Neutrophil (primary cell): ENCODE measurements at regions not wholly inside any gene's neighbourhood (a gene's known extent, or its start where the extent isn't known, plus 50 kb on each side); places are given as distances from the start of the nearest gene placed in this dataset.

Experiments
- H3K27ac ChIP-seq: fragments of 200-600 bp; sonication (generic); 2 replicates; pipeline ENCODE4 v1.5.1; 2016; ENCODE audit warnings: mild to moderate bottlenecking, moderate library complexity
- H3K27me3 ChIP-seq: fragments of 200-600 bp; sonication (generic); 2 replicates; pipeline ENCODE4 v1.6.0; 2016; ENCODE audit warnings: mild to moderate bottlenecking
- H3K36me3 ChIP-seq: fragments of 200-600 bp; sonication (generic); 2 replicates; pipeline ENCODE4 v1.5.1; 2017
- H3K4me1 ChIP-seq, 2 experiments: fragments of 200-600 bp in 1 of 2; sonication (generic) in 1 of 2; 1 replicate in 1 of 2; 2 replicates in 1 of 2; pipeline versions ENCODE4 v1.5.1 to v1.6.1; 2013 to 2016; ENCODE audit warnings: low read depth in 1 of 2, low read length in 1 of 2, mild to moderate bottlenecking in 1 of 2, moderate library complexity in 1 of 2; ENCODE audit not compliant: control insufficient read depth in 1 of 2, insufficient read depth in 1 of 2
- H3K4me3 ChIP-seq, 2 experiments: fragments of 200-600 bp in 1 of 2; sonication (generic) in 1 of 2; 1 replicate in 1 of 2; 2 replicates in 1 of 2; pipeline ENCODE4 v1.5.1; 2013 to 2016; ENCODE audit warnings: low read depth in 1 of 2, low read length in 1 of 2, mild to moderate bottlenecking in 1 of 2, moderate library complexity in 1 of 2
- H3K9me3 ChIP-seq: fragments of 200-600 bp; sonication (generic); 2 replicates; pipeline ENCODE4 v1.5.1; 2016
- TF ChIP-seq, protein P1 (sequence below): fragments of 200-600 bp; sonication (generic); IDR thresholded peaks from 2 replicates; pipeline ENCODE4 v1.5.1; 2016; ENCODE audit warnings: antibody characterized with exemption

DNA sequence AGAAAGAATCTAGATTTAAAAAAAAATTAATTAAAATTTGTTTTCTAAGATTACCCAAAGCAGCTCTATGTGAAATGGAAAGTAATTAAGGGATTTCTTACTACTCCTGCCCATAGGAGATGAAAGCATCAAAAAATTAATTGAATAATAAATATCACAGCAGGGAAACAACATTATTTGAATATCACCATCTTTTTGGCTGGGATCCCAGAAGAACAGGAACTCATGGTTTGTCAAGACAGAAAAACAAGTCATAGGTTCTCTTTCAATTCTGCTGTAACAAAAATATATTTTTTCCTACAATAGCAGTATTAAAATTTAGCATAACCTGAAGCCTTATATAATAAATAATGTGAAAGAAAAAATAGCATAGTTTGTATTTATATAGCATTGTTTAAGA, 1713.4 kb downstream of the NCAM2 start:
- Histone ChIP-seq H3K4me1 (no peaks in the 10 kb centered on the region), H3K27me3 (no peaks in the 10 kb centered on the region), H3K36me3 (no peaks in the 10 kb centered on the region), H3K4me3 (no peak overlapping the region), H3K27ac (no peak overlapping the region), H3K9me3 (no peaks in the 10 kb centered on the region)
- TF ChIP-seq, protein P1, sequence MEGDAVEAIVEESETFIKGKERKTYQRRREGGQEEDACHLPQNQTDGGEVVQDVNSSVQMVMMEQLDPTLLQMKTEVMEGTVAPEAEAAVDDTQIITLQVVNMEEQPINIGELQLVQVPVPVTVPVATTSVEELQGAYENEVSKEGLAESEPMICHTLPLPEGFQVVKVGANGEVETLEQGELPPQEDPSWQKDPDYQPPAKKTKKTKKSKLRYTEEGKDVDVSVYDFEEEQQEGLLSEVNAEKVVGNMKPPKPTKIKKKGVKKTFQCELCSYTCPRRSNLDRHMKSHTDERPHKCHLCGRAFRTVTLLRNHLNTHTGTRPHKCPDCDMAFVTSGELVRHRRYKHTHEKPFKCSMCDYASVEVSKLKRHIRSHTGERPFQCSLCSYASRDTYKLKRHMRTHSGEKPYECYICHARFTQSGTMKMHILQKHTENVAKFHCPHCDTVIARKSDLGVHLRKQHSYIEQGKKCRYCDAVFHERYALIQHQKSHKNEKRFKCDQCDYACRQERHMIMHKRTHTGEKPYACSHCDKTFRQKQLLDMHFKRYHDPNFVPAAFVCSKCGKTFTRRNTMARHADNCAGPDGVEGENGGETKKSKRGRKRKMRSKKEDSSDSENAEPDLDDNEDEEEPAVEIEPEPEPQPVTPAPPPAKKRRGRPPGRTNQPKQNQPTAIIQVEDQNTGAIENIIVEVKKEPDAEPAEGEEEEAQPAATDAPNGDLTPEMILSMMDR = no peak

DNA sequence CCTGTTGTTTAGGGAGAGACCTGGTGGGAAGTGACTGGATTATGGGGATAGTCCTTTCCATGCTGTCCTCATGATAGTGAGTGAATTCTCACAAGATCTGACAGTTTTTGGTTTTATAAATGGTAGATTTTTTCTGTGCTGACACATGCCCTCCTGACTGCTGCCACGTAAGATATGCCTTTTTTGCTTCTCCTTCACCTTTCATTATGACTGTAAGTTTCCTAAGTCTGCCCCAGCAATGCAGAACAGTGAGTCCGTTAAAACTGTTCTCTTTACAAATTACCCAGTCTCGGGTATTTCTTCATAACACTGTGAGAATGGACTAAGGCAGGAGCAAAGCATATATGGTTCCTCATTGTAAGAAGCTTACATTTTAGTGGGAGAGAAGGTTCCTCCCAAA, 1727.2 kb downstream of the NCAM2 start:
- no peaks in the 10 kb centered on the region for H3K9me3 ChIP-seq
- H3K36me3 ChIP-seq = no peaks in the 10 kb centered on the region
- H3K27me3 ChIP-seq = no peaks in the 10 kb centered on the region
- H3K27ac ChIP-seq = no peak overlapping the region
- H3K4me3 ChIP-seq = no peak overlapping the region
- H3K4me1 ChIP-seq = no peaks in the 10 kb centered on the region
- TF ChIP-seq, protein P1 = no peak

DNA sequence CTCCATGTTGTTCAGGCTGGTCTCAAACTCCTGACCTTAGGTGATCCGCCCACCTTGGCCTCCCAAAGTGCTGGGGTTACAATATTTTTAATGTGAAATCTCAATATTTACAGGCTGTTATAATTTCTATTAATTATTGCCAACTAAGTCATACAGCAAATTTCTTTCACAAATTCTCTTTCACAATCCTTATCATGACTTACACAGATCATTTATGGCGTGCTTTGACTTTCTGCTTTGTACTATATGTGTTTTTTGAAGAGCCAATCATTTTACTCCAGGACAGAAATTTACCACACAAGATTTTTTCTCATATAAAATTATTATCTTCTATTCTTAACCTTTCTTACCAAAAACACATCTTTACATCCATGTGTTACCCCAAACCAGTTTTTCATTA, 1729.9 kb downstream of the NCAM2 start:
- no peak overlapping the region for H3K27ac ChIP-seq
- TF ChIP-seq, protein P1 = no peak
- no peaks in the 10 kb centered on the region for H3K27me3 ChIP-seq

DNA sequence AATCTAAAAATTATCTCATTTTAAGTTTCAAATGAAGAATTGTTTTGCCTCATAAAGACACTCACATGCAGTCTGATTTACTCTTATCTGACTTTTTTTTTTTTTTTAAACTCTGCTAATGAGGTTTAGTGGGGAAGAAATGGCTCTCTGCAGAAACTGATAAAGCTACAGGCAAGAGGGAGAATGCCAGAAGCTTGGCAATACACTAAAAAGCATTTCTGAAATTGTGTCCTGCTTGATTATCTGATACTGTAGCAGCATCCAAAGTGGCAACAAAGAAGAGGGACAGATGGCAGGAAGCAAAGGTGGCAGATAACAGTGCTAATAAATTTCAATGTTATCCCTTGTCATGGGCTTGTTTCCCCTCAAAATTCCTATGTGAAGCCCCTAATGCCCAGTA, 1744.9 kb downstream of the NCAM2 start:
- Histone ChIP-seq H3K36me3 (no peaks in the 10 kb centered on the region), H3K9me3 (no peaks in the 10 kb centered on the region), H3K4me3 (no peak overlapping the region), H3K4me1 (no peaks in the 10 kb centered on the region), H3K27ac (no peak overlapping the region), H3K27me3 (no peaks in the 10 kb centered on the region)
- TF ChIP-seq, protein P1 = no peak

More for the DNA sequence above, 1729.9 kb downstream of the NCAM2 start:
- Histone ChIP-seq H3K9me3 (no peaks in the 10 kb centered on the region), H3K36me3 (no peaks in the 10 kb centered on the region), H3K4me1 (no peaks in the 10 kb centered on the region), H3K4me3 (no peak overlapping the region)

DNA sequence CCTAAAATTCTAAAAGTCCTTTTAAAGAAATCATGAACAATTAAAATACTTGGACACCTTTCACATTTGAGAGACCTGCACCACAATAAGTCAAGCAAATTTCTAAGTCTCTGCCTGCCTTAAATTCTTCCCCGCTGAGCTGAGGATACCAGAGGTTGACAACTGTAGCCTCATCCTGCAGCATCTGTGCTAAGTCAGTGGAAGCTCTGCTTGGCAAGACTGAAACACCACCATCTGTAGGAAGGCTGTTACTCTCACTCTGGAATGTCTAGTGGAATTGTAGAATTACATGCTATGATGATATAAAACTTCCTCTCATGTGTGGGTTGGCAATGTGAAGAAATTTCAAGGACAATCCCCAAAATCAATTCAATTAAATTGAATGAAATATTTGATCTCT, 1756.5 kb downstream of the NCAM2 start:
- TF ChIP-seq, protein P1 = no peak
- no peaks in the 10 kb centered on the region for H3K36me3 ChIP-seq
- H3K4me3 ChIP-seq = no peak overlapping the region
- no peaks in the 10 kb centered on the region for H3K9me3 ChIP-seq
- no peaks in the 10 kb centered on the region for H3K4me1 ChIP-seq
- H3K27me3 ChIP-seq = no peaks in the 10 kb centered on the region
- H3K27ac ChIP-seq = no peak overlapping the region

DNA sequence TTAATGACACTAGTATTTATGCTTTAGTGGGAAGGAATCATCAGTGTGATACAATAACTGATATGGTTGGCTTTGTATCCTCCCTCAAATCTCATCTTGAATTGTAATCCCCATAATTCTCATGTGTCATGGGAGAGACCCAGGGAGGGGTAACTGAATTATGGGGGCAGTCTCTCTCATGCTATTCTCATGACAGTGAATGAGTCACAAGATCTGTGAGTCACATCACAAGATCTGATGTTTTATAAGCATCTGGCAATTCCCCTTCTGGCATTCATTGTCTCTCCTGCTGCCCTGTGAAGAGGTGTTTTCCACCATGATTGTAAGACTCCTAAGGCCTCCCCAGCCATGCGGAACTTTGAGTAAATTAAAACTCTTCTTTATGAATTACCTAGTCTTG, 1760.3 kb downstream of the NCAM2 start:
- Histone ChIP-seq H3K27me3 (no peaks in the 10 kb centered on the region), H3K4me1 (no peaks in the 10 kb centered on the region), H3K36me3 (no peaks in the 10 kb centered on the region), H3K9me3 (no peaks in the 10 kb centered on the region), H3K4me3 (no peak overlapping the region), H3K27ac (no peak overlapping the region)
- TF ChIP-seq, protein P1 = no peak
